GM18508 (cell line): ENCODE measurements at regions not wholly inside any gene's neighbourhood (a gene's known extent, or its start where the extent isn't known, plus 50 kb on each side); places are given as distances from the start of the nearest gene placed in this dataset.

ENCODE experiments used
- ATAC-seq: cut with Tn5 transposase; IDR thresholded peaks from one replicate; pipeline ENCODE4 v1.9.1; 2021; ENCODE audit warnings: moderate number of reproducible peaks; ENCODE audit not compliant: insufficient read depth, unreplicated experiment

DNA sequence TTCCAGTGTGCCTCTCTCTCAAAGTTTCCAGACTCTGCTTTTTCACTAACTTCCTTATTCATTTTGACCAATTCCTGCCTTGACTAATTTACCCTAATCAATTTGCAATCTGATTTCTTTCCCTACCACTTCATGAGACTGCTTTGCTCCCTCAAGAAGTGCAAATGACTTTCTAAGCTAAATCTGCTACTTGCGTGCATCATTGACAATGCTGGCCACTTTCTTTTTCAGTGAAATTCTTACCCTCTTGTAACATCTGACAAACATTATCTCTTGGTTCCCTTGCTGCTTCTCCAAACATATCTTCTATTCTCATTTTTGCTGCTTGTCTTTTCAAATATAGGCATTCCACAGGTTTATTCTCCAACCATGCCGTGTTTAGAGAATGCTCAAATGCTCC, 659.9 kb downstream of the USP25 start:
- no peak for ATAC-seq

DNA sequence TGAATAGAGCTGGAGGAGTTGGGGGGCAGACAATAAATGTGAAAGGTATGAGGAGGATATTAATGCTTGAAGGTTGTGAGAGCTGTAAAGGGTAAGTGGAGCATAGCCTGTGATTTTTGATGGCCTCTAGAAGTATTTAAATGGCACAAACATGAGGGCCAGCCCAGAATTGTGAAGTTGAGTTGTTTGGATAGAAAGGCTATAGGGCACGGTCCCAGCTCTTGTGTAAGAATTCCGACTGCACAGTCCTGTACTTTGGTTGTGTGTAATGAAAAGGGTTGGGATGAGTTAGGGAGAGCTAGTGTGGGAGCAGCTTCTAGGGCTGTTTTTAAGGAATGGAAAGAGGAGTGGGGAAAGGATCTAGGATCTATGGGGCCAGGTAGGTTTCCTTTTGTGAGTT, 665.5 kb downstream of the USP25 start:
- ATAC-seq = no peak

DNA sequence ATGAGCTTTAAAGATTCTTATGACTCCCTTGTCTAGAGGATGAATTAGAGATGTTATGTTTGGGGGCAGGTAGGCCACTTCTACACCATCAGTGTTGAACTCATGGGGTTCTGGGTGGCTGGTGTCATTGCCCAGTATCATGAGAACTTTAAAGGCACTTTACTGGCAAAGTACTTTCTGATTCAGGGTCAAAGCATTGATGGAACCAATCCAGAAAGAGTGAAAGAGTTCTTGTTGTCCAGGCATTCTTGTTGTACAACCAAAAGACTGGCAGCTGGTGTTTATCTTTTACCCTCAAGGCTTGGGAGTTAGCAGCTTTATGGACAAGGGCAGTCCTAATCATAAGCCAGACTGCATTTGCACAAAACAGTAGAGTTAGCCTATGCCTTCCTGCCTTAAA, 673.0 kb downstream of the USP25 start:
- ATAC-seq = no peak

DNA sequence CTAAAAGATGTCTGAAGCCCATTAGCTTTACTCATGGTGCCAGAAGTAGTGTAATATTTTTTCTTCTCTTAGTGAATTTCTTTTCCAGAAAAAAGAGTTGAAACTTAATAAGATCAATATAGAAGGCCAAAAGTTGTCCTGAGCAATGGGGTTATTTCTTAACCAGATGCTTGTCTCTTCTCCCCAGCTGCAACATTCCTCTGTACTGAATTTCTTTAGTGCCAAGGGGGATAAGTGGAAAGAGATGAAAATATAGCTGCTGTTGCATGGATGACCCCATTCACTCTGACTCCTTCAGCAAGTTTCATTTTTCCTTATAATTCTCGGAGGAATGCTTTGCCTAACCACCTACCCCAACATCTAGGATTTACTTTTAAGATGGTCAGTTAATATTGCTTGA, 675.0 kb downstream of the USP25 start:
- ATAC-seq = no peak

DNA sequence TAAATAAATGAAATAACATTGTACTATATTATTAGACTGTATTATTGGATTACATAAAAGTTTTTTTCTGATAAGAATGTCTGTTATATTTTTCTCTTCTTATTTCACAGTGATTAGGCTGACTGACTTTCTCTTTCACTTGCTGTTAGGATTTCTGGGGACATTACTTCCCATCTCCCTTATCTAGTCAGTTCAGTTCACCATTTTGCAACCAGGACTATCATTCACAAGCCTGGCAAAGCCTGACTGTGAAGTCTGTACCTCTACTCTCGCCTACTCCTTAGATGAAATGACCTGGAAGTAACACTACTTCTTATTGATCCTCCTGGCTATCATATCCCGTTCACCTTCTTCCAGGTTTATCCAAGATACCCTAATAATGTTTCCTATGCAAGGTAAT, 676.6 kb downstream of the USP25 start:
- ATAC-seq = no peak

DNA sequence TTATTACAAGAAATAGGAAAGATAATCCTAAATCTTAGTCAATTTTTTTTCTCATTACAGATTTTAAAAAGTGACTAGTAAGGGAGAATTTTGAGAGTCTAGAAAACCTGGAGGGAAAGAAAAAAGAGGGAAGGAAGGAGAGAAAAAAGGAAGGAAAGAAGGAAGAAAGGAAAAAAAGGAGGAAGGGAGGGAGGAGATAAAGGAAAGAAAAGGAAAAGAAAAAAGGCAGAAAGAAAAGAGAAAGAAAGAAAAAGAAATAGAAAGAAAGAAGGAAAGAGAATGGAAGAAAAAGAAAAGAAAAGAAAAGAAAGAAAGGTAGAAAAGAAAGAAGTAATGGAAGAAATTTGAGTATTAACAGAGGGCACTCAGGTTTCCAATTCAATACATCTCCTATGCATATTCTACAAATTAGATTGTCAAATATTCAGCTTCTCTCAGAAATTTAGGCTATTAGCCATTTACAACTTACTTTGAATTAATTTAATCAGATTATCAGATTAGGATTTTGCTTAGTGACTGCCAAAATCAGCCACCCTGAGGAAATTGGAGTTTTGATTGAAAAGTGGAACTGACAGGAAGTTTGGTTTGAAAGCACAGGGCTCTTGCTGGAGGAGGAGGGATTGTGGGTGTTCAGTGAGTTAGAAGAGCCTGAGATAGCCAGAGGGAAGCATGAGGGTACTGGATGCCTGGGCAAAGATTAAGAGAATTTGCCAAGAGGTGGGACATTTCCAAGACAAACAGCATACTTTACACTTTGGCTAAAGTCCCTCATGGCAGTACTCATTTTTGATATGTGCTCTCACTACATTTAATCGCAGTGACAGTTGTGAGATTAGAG, 677.8 kb downstream of the USP25 start:
- ATAC-seq = no peak

DNA sequence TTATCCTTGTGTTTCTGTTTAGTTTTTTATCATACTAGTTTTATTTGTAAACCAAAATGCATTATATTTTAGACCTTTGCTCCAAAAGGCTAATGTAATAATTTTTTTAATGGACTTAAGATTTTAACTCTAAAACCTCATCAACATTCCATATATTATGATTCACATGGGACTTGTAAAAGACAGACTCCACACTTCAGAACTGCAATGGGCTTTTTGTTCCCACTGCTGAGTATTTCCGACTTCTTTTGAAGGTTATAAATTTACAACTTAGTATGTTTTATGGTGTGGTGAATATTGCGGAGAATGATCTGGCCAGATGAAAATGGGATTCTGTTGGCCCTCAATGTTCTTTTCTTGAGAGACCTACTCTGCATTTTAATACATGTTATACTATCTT, 678.5 kb downstream of the USP25 start:
- ATAC-seq = no peak

DNA sequence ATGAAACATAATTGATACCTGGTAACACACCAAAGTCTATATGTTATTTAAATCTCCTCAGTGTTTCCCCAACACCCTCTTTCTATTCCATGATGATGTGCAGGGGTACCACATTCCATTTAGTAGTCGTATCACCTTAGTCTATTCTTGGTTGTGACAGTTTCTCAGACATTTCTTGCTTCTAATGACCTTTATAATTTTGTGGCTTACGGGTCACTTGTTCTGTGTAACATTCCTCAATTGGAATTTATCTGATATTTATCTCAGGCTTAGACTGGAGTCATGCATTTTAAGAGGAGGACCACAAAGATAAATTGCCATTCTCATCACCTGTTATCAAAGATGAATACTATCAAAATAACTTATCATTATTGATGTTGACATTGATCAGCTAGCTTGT, 679.6 kb downstream of the USP25 start:
- ATAC-seq = no peak

DNA sequence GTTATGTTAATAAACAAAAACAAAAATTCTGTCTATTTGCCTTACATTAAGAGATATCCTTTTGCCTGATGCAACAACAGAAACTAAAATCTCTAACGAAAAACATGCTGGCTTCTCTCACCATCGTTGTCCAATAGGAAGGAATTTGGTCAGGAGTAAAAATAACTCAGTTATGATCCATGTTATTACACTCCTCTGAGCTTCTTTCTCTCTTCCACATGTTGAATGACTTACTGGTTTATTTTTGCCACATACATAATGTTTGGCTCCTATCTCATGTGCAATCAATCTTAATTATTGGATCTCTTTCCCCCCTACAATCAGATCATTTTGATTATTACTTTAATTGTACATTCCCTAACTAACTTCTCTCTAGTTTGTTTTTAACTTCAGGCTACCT, 688.4 kb downstream of the USP25 start:
- no peak for ATAC-seq

DNA sequence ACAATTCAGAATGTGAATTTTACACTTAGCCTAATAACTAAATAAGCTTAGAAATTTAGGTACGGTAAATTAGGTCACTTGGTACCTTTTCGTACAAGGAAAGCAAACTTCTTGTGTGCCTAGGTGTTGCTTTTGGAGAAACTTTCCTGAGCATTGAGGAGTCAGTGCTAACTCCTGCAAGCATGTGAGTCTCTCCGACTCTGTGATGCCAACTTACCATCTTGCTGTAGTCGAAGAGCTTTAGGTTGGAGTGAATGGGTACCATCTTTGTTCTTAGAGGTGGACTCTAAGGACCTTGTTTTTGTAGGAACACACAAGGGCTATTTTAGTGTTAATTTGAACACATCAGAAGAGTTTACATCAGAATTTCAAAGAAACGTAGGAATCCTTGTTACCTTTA, 688.9 kb downstream of the USP25 start:
- no peak for ATAC-seq

DNA sequence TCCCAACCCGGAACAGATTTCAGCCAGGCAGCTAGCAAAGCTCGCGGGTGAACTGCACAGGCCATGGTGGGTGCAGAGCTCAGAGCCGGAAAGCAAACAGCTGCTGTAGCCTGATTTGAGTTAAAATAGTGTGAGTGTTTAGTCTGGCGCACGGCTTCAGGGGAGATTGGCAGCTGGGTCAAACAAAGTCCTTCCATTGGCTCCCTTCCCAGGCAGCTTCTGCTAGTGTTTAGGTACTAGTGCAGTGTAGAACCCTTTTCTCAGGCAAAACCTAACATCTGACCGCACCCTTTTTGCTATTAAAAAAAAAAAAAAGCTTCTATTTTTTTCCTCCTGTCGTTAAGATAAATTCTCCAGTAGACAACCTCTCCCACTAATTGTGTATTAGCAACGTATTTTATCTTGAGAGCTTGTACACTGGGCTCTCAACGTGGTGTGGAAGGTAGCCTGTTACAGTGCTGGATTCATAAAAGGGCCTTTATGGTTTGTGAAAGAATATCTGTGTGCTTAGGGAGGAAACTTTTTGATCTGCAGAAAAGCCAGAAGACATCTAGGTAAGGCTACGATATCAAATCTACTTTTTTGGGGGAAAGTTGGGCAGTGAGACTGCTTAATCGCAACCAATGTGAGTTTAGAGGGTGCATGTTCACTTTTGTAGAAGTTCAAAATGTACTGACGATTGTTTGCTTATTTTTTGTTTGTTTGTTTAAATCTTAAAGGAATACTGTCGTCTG, 689.6 kb downstream of the USP25 start:
- ATAC-seq = no peak

DNA sequence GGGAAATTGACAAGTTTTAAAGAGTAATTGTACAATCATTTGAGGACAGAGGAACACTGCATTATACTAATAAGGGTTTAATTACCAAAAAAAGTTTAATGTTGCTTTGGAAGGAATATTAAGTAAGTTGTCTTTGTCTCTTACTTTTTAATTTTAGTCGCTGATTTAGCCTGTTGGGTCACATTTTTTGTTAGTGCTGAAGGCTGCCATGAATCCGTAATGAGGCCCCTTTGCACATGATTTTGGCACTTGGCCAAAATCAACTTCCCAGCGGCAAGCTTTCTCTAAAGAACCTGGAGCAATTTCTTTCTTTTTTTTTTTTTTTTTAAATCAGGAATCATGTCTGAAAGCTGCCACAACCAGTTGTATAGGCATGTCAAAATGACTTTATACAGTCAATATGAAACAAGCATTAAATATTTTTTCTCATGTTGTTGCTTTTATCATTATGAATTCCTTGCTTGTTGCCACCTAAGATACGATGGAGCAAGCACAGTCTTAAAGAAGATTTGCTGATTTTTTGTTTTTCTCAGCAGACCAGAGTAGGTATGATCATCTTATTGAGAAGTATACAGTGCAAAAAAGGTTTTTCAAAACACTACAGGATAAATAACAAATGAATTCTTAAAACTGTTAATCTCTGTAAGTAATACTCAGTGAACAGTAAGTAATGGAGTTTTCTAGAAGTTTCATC, 690.4 kb downstream of the USP25 start:
- no peak for ATAC-seq

DNA sequence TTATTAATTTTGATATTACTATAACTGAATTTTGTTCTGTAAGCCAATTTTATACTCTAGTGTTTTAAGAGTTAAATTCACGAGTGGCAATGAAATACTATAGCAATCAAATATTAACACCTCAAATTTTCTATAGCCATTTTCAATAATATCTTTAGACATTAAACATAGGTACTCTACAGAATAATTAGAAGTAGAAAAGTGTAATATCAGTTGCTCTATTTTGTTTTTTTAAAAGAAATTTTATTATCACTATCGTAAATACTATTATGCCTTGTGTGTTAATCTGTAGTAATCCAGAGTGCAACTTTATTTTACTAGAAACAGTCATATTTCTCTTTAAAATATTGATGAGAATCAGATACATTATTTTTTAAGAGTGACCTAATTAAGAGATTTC, 691.2 kb downstream of the USP25 start:
- ATAC-seq = no peak

DNA sequence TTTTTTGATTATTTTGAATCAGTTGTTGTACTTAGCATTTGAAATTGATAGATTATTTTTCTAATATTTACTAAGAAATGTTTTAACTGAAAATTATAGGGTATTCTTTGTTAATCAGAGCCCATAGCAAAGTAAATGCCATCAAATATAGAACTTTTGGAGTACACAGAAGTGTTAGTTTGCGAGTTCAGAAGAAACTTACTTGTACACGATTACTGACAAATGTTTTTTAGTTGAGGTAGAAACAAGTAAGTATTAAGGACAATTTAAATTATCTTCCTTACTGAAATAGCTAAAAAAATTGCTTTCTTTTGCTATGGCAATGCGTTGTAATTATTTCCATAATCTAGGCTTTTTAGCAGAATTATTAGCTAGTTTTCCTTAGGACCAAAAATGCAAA, 692.2 kb downstream of the USP25 start:
- no peak for ATAC-seq

DNA sequence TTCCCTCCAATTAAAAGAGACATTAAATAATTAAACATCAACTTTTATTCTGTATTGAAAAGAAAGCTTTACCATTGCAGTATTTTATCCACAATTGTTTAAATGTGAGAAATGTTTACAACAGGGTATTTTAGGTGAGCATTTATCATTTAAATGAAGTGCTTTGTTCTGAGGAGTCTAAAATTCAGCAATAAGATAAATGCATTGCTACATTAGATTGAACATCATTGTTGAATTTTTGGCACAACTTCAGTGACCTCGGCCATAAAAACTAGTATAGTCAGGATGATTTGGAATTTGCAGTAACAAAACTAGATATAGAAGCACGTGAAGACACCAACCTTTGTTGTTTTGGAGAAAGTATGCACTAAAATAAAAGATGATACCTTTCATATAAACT, 692.9 kb downstream of the USP25 start:
- ATAC-seq = no peak

DNA sequence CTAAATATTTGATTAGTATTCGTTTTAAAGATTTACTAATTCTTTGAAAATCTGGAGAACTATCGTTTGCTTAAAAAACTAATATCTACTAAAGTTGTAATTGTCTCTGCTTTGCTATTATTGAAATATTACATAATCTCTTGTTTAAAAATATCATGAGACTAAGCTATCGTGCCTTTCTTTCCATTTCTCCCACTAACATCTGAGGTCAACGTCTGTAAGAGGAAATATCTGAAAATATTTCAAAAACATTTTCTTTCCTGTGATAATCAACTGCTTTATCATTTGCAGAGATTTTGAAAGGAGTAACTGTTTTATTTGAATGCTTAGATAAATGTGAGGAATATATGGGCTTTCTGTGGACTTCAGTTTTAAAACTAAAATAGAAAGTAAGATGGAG, 694.1 kb downstream of the USP25 start:
- ATAC-seq = no peak

DNA sequence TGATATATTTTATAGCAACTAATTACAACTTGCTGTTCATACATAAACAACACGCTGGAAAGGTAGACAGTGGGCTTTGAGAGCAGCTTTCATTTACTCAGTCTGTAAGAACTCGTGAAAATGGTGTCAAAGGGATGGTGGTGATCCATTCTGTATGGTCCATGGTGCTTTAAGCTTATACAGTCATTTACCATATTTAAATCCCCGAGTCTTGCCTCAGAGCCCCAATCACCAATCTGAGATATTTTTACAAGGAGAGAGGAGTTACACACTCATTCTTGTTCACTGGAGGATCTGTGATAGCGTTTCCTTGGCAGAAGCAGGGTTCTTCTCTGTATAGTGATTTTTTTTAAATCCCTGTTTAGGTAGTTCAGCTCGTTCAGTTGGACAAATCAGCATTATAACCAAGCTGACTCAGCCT, 694.6 kb downstream of the USP25 start:
- no peak for ATAC-seq

DNA sequence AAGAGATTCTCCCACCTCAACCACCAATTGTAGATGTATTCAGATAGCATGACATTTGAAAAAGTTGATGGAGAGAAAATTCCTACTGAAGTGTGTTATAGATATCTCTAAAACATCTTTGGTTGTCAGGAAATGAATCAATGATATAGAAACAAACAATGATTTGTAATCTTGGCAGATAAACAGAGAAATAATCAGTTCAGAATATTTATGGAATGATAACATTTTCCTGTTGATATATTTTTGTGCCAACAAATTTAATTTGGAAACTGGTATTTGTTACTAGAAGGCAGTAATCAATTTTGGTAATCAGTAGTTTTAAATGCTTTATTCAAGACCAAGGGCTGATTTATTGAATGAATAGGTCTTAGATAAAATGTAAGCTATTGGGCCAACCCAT, 695.6 kb downstream of the USP25 start:
- ATAC-seq = no peak

DNA sequence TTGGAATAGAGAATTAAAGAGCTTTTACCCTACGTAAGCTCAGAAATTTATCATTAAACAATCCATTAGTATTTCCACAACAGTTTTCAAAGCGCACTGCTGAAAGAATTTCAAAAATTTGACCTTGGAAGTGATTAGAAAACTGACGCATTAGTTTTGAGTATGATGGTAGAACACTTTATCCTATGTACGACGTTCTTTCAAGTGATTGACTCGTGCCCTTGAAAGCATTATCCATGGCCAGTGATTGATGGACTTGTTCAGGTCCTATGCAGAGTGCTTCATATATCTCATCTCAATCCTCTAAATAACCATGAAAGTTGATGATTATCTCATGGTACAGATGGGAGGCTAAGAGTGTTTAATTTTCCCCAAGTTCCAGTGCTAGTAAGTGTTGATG, 697.2 kb downstream of the USP25 start:
- ATAC-seq = no peak

DNA sequence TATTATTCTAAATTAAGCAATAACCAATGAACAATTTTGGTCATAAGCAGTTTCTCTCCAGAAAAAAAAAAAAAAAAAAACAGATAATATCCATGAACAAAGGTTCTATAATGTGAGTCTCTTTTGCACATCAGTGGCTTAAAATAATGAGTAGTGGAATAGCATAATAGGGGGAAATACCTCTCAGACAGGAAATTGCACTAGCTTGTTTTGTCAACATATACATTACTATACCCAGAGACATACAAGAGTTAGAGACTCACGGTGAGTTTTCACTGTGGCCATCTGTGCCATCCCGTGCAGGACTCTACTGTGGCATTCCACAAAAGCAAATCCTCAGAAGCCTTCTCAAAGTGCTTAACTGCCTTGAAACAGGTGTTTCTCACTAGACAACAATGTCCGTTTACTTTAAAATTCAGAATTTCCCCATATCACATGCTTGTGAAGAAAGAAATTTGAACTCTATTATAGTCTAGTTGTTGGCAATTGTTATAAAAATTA, 697.9 kb downstream of the USP25 start:
- no peak for ATAC-seq

DNA sequence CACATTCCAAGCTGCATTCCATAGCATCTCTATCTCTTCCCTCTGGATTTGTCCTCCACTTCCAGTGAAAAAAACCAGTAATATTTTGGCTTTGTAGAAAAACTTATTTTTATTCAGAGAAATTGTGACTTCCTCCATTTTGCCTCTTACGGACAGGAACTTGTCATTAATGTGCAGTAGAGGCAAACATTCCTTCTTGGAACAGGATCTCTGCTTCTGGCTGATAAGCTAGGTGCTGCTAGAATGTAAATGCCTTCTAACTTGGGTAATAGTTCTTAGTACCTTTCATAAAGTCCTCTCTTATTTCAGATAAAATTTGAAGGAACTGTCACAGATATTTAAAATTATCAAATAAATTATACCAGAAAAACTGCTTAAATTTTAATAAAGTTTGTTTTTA, 707.8 kb downstream of the USP25 start:
- ATAC-seq = no peak
